NCI-H1105 (cell line): ENCODE measurements at regions not wholly inside any gene's neighbourhood (a gene's known extent, or its start where the extent isn't known, plus 50 kb on each side); places are given as distances from the start of the nearest gene placed in this dataset.
"Not testable (repeated sequence)": the region's sequence is repeated elsewhere in the genome, so short reads cannot be mapped to it uniquely, and the experiment has no call there.

ENCODE experiments used
- DNase-seq: peaks from one replicate; lab custom pipeline; 2025; lab: John Stamatoyannopoulos, UW

GRCh38 chr18:44325903-44326635 is 354.6 kb upstream of the SETBP1 start:
- DNase-seq: peak; percentile 70

- DNase-seq: no peak
Measured at GRCh38 chr18:44331656-44332570, 348.8 kb upstream of the SETBP1 start.

GRCh38 chr18:44341759-44342158 is 338.9 kb upstream of the SETBP1 start:
- DNase-seq: no peak

- DNase-seq: no peak
Measured at GRCh38 chr18:44342162-44342561, 338.5 kb upstream of the SETBP1 start.

GRCh38 chr18:44342946-44343345 is 337.7 kb upstream of the SETBP1 start:
- no peak for DNase-seq

GRCh38 chr18:44343570-44343969 is 337.1 kb upstream of the SETBP1 start:
- no peak for DNase-seq

GRCh38 chr18:44356566-44357157 is 324.0 kb upstream of the SETBP1 start:
- no peak for DNase-seq

- no peak for DNase-seq
Measured at GRCh38 chr18:44358402-44358801, 322.3 kb upstream of the SETBP1 start.

GRCh38 chr18:44359741-44360140 is 320.9 kb upstream of the SETBP1 start:
- not testable (repeated sequence) for DNase-seq

GRCh38 chr18:44362213-44362612 is 318.5 kb upstream of the SETBP1 start:
- not testable (repeated sequence) for DNase-seq

GRCh38 chr18:44370861-44371260 is 309.8 kb upstream of the SETBP1 start:
- DNase-seq: no peak

GRCh38 chr18:44374966-44375365 is 305.7 kb upstream of the SETBP1 start:
- DNase-seq: no peak

- DNase-seq: no peak
Measured at GRCh38 chr18:44386401-44386800, 294.3 kb upstream of the SETBP1 start.

- DNase-seq: no peak
Measured at GRCh38 chr18:44388329-44388728, 292.4 kb upstream of the SETBP1 start.

GRCh38 chr18:44392933-44393332 is 287.8 kb upstream of the SETBP1 start:
- no peak for DNase-seq

- DNase-seq: no peak
Measured at GRCh38 chr18:44393406-44393805, 287.3 kb upstream of the SETBP1 start.

GRCh38 chr18:44396550-44396949 is 284.1 kb upstream of the SETBP1 start:
- DNase-seq: no peak

GRCh38 chr18:44409071-44409470 is 271.6 kb upstream of the SETBP1 start:
- DNase-seq: no peak

GRCh38 chr18:44409515-44409914 is 271.2 kb upstream of the SETBP1 start:
- no peak for DNase-seq

- no peak for DNase-seq
Measured at GRCh38 chr18:44410740-44411139, 269.9 kb upstream of the SETBP1 start.

- DNase-seq: no peak
Measured at GRCh38 chr18:44411262-44411905, 269.3 kb upstream of the SETBP1 start.

GRCh38 chr18:44411976-44412375 is 268.7 kb upstream of the SETBP1 start:
- no peak for DNase-seq
